Activated naive CD4-positive, alpha-beta T cell treated with anti-CD3 and anti-CD28 coated beads, Interleukin-2, amount 50 U/mL, for 24 hours (primary cell): ENCODE measurements at regions not wholly inside any gene's neighbourhood (a gene's known extent, or its start where the extent isn't known, plus 50 kb on each side); places are given as distances from the start of the nearest gene placed in this dataset.
"Not testable (repeated sequence)": the region's sequence is repeated elsewhere in the genome, so short reads cannot be mapped to it uniquely, and the experiment has no call there.

ENCODE experiments used
- H3K27ac Mint-ChIP-seq: one replicate; pipeline ENCODE4 v1.8.0; 2021; ENCODE audit warnings: mild to moderate bottlenecking, mixed read lengths
- H3K27me3 Mint-ChIP-seq: one replicate; pipeline ENCODE4 v1.8.0; 2021; ENCODE audit warnings: mixed read lengths
- H3K36me3 Mint-ChIP-seq: one replicate; pipeline ENCODE4 v1.8.0; 2021; ENCODE audit warnings: mixed read lengths
- H3K4me1 Mint-ChIP-seq: one replicate; pipeline ENCODE4 v1.8.0; 2021; ENCODE audit warnings: mixed read lengths
- H3K4me3 Mint-ChIP-seq: one replicate; pipeline ENCODE4 v1.8.0; 2021; ENCODE audit warnings: mild to moderate bottlenecking, mixed read lengths
- H3K9me3 Mint-ChIP-seq: one replicate; pipeline ENCODE4 v1.8.0; 2021; ENCODE audit warnings: mixed read lengths

GRCh38 chr4:108411836-108412235 is 208.5 kb upstream of the RPL34 start:
- no peaks in the 10 kb centered on the region for H3K9me3 Mint-ChIP-seq
- H3K27me3 Mint-ChIP-seq = no peaks in the 10 kb centered on the region
- peaks cover 9% of the 10 kb centered on the region for H3K4me1 Mint-ChIP-seq
- H3K27ac Mint-ChIP-seq = no peak overlapping the region
- H3K36me3 Mint-ChIP-seq = no peaks in the 10 kb centered on the region
- no peak overlapping the region for H3K4me3 Mint-ChIP-seq

GRCh38 chr4:108409691-108410090 is 210.7 kb upstream of the RPL34 start:
- not testable (repeated sequence) for H3K27ac Mint-ChIP-seq, H3K9me3 Mint-ChIP-seq, H3K4me3 Mint-ChIP-seq, H3K27me3 Mint-ChIP-seq, H3K36me3 Mint-ChIP-seq, H3K4me1 Mint-ChIP-seq

GRCh38 chr4:108405586-108405985 is 214.8 kb upstream of the RPL34 start:
- H3K4me1 Mint-ChIP-seq = peaks cover 5% of the 10 kb centered on the region
- peaks cover 8% of the 10 kb centered on the region for H3K9me3 Mint-ChIP-seq
- H3K36me3 Mint-ChIP-seq = peaks cover 4% of the 10 kb centered on the region
- no peak overlapping the region for H3K27ac Mint-ChIP-seq
- no peak overlapping the region for H3K4me3 Mint-ChIP-seq
- no peaks in the 10 kb centered on the region for H3K27me3 Mint-ChIP-seq

GRCh38 chr4:108400309-108400708 is 220.1 kb upstream of the RPL34 start:
- no peak overlapping the region for H3K27ac Mint-ChIP-seq
- H3K27me3 Mint-ChIP-seq = no peaks in the 10 kb centered on the region
- H3K9me3 Mint-ChIP-seq = no peaks in the 10 kb centered on the region
- no peaks in the 10 kb centered on the region for H3K36me3 Mint-ChIP-seq
- H3K4me3 Mint-ChIP-seq = no peak overlapping the region
- peaks cover 8% of the 10 kb centered on the region for H3K4me1 Mint-ChIP-seq

GRCh38 chr4:108399610-108400265 is 220.6 kb upstream of the RPL34 start:
- H3K4me3 Mint-ChIP-seq = no peak overlapping the region
- H3K27me3 Mint-ChIP-seq = no peaks in the 10 kb centered on the region
- no peak overlapping the region for H3K27ac Mint-ChIP-seq
- H3K4me1 Mint-ChIP-seq = peaks cover 13% of the 10 kb centered on the region
- H3K9me3 Mint-ChIP-seq = no peaks in the 10 kb centered on the region
- no peaks in the 10 kb centered on the region for H3K36me3 Mint-ChIP-seq

GRCh38 chr4:108398836-108399235 is 221.5 kb upstream of the RPL34 start:
- no peak overlapping the region for H3K27ac Mint-ChIP-seq
- no peaks in the 10 kb centered on the region for H3K36me3 Mint-ChIP-seq
- no peak overlapping the region for H3K4me3 Mint-ChIP-seq
- peaks cover 14% of the 10 kb centered on the region for H3K4me1 Mint-ChIP-seq
- no peaks in the 10 kb centered on the region for H3K27me3 Mint-ChIP-seq
- H3K9me3 Mint-ChIP-seq = no peaks in the 10 kb centered on the region

- Mint-ChIP-seq H3K9me3 (no peaks in the 10 kb centered on the region), H3K27me3 (no peaks in the 10 kb centered on the region), H3K36me3 (no peaks in the 10 kb centered on the region), H3K4me3 (no peak overlapping the region), H3K27ac (no peak overlapping the region), H3K4me1 (peaks cover 14% of the 10 kb centered on the region)
Observed at GRCh38 chr4:108398316-108398715, 222.1 kb upstream of the RPL34 start.

GRCh38 chr4:108397850-108398249 is 222.5 kb upstream of the RPL34 start:
- H3K27me3 Mint-ChIP-seq = no peaks in the 10 kb centered on the region
- H3K4me3 Mint-ChIP-seq = no peak overlapping the region
- H3K9me3 Mint-ChIP-seq = no peaks in the 10 kb centered on the region
- H3K4me1 Mint-ChIP-seq = peaks cover 14% of the 10 kb centered on the region
- H3K36me3 Mint-ChIP-seq = no peaks in the 10 kb centered on the region
- no peak overlapping the region for H3K27ac Mint-ChIP-seq

GRCh38 chr4:108396900-108397497 is 223.4 kb upstream of the RPL34 start:
- no peaks in the 10 kb centered on the region for H3K27me3 Mint-ChIP-seq
- H3K9me3 Mint-ChIP-seq = no peaks in the 10 kb centered on the region
- no peaks in the 10 kb centered on the region for H3K36me3 Mint-ChIP-seq
- H3K4me1 Mint-ChIP-seq = peaks cover 14% of the 10 kb centered on the region
- H3K4me3 Mint-ChIP-seq = no peak overlapping the region
- H3K27ac Mint-ChIP-seq = no peak overlapping the region

- Mint-ChIP-seq H3K27ac (no peak overlapping the region), H3K4me3 (no peak overlapping the region), H3K36me3 (no peaks in the 10 kb centered on the region), H3K27me3 (no peaks in the 10 kb centered on the region), H3K9me3 (no peaks in the 10 kb centered on the region), H3K4me1 (peaks cover 14% of the 10 kb centered on the region)
Observed at GRCh38 chr4:108395786-108396185, 224.6 kb upstream of the RPL34 start.

- no peaks in the 10 kb centered on the region for H3K36me3 Mint-ChIP-seq
- H3K4me3 Mint-ChIP-seq = no peak overlapping the region
- H3K4me1 Mint-ChIP-seq = peaks cover 14% of the 10 kb centered on the region
- no peaks in the 10 kb centered on the region for H3K27me3 Mint-ChIP-seq
- no peaks in the 10 kb centered on the region for H3K9me3 Mint-ChIP-seq
- H3K27ac Mint-ChIP-seq = no peak overlapping the region
Observed at GRCh38 chr4:108393890-108394472, 225.2 kb upstream of the LEF1 start.

- no peaks in the 10 kb centered on the region for H3K9me3 Mint-ChIP-seq
- no peak overlapping the region for H3K27ac Mint-ChIP-seq
- no peak overlapping the region for H3K4me3 Mint-ChIP-seq
- H3K4me1 Mint-ChIP-seq = peaks cover 14% of the 10 kb centered on the region
- H3K36me3 Mint-ChIP-seq = no peaks in the 10 kb centered on the region
- no peaks in the 10 kb centered on the region for H3K27me3 Mint-ChIP-seq
Observed at GRCh38 chr4:108391701-108392455, 223.1 kb upstream of the LEF1 start.

- Mint-ChIP-seq H3K4me3 (no peak overlapping the region), H3K36me3 (peaks cover 2% of the 10 kb centered on the region), H3K4me1 (peaks cover 11% of the 10 kb centered on the region), H3K27me3 (no peaks in the 10 kb centered on the region), H3K27ac (peak overlapping the region; percentile 14), H3K9me3 (no peaks in the 10 kb centered on the region)
Observed at GRCh38 chr4:108385076-108385475, 216.3 kb upstream of the LEF1 start.

GRCh38 chr4:108384544-108384943 is 215.8 kb upstream of the LEF1 start:
- Mint-ChIP-seq H3K4me1 (peaks cover 11% of the 10 kb centered on the region), H3K27ac (no peak overlapping the region), H3K4me3 (no peak overlapping the region), H3K27me3 (no peaks in the 10 kb centered on the region), H3K36me3 (peaks cover 2% of the 10 kb centered on the region), H3K9me3 (no peaks in the 10 kb centered on the region)

GRCh38 chr4:108383157-108383556 is 214.4 kb upstream of the LEF1 start:
- H3K27ac Mint-ChIP-seq = no peak overlapping the region
- H3K4me3 Mint-ChIP-seq = no peak overlapping the region

GRCh38 chr4:108382751-108383150 is 214.0 kb upstream of the LEF1 start:
- Mint-ChIP-seq H3K4me3 (no peak overlapping the region), H3K27me3 (no peaks in the 10 kb centered on the region), H3K27ac (peak overlapping the region; percentile 61), H3K36me3 (peaks cover 2% of the 10 kb centered on the region), H3K4me1 (peaks cover 11% of the 10 kb centered on the region), H3K9me3 (no peaks in the 10 kb centered on the region)

More at GRCh38 chr4:108383157-108383556, 214.4 kb upstream of the LEF1 start:
- H3K36me3 Mint-ChIP-seq = peaks cover 2% of the 10 kb centered on the region
- no peaks in the 10 kb centered on the region for H3K9me3 Mint-ChIP-seq
- no peaks in the 10 kb centered on the region for H3K27me3 Mint-ChIP-seq
- H3K4me1 Mint-ChIP-seq = peaks cover 11% of the 10 kb centered on the region
